ENCODE measurements at regions not wholly inside any gene's neighbourhood (a gene's known extent, or its start where the extent isn't known, plus 50 kb on each side); places are given as distances from the start of the nearest gene placed in this dataset.
"Not testable (repeated sequence)": the region's sequence is repeated elsewhere in the genome, so short reads cannot be mapped to it uniquely, and the experiment has no call there.

DNA sequence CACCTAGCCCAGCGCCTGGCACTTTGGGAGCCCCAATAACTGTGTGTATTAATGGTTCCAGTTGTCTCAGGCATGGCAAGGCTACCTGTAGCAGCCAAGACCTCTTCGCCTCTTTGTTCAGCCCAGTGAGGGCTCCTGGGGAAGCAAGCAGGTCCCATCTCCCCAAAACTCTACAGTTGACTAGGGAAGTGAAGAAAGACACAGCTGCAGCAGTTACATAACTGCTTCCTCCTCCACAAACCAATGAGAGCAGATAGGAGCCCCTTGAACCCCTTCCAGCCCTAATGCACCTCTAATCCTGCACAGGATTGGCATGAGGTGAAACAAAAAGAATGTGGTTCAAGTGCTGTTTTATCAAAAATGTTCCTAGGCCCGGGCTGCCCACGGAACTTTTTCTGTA lies 100.5 kb downstream of the SYF2 start:
- no peak for DNase-seq

DNA sequence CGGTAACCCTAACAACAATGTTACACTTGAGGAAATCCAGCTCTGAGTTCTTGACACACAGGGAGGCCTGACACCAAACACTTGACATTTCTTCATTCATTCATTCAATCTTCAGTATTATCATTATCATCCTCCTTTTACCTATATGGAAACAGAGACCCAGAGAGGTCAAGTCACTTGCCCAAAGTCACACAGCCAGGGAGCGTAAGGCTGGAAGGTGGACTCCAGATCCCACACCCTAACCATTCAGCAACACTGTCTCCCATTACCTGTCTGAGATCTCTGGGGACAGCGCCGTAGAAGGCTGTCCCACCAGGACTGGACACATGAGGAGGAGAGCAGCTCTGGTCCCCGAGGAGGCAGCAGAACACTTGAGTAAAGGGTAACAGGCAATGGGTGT lies 101.4 kb downstream of the SYF2 start:
- DNase-seq: no peak

DNA sequence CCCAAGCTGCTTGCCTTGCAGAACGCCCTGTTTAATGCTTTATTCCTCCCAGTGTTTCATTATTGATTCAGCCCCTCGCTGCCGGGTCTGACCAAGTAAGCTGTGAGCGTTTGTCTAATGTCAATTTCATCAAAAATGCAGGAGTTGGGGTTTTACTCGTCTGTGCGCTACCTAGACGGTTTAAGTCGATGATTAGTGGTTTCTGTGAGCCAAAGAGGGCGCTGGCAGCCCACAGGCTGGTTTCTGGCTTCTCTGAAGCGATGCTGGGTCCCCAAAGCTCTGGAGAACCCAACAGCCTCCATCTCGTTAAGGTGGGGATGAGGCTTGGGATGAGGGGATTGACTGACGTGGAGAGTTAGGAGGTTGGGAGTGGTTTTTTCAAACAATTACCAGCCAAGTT lies 102.9 kb downstream of the SYF2 start:
- no peak for DNase-seq

DNA sequence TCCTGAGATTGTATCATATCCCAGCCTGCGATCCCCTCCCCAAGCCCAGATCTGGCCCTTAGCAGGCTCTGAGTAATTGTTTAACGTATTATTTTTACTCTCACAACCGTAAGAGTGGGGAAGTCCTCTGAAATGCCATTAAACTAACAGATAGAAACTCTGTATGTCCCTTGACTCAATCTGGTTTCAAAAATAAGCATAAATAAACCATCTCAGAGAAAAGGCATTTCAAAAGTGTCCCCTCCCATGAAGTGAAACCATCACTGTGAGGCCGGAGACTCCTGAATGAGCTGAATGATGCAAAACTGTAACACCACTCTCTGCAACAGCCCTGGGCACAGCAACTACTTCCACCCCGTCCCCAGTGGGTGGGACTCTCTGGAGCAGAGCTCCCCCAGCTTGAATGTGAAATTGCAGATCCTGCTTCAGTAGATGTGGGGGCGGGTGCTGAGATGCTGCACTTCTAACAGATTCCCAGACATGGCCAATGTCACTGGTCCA lies 104.1 kb downstream of the SYF2 start:
- DNase-seq: no peak

DNA sequence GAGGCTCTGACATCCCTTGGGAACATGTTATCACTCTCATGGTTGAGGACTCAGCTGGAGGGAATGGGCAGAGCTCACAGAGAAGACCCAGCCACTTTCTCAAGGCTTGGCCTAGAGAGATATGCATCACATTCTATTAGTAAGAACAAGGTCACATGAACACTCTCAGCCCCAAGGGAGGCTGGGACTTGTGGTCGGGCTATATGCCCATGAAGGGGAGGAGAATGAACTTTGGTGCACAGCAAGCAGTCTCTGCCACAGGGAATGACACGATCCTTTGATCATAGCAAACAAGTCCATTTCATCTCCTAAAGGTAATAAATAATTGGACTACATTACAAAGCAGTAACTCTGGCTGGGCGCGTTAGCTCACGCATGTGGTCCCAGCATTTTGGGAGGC lies 105.7 kb downstream of the SYF2 start:
- DNase-seq: no peak

DNA sequence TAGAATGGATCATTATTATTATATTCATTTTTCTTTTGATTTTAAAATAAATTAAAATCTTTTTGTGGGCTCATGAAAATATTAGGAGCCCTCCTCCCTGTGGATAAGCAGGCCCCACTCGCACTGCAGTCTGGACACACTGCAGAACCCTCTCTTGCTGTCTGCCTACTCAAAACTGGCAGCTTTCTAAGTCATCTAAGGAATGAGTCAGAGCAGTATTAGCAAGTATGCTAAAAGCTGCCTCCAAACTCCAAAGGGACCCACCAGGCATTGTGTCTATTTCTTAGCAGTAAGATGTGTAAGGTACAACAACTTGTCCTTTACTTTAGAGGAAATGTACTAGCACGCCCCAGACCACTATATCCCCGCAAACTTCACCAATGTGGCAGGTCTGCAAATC lies 108.8 kb downstream of the SYF2 start:
- DNase-seq: no peak

DNA sequence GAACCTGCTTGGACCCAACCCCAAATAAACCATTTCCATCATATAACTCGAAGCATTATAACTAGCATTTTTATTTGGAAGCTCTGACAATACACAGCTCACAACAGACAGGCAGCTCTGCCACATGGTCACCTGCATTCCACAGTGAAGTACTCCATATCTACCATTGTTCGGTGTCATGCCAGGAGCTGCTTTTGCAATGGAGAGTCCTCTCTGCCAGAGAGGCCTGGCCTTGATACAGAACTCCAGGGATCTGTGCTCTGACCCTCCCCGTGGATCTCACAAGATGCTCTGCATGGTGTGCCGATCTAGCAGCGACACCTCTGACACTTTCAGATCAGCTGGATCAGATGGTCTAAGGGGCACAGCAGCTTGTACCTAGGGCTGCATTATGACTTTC lies 109.6 kb downstream of the SYF2 start:
- no peak for DNase-seq

DNA sequence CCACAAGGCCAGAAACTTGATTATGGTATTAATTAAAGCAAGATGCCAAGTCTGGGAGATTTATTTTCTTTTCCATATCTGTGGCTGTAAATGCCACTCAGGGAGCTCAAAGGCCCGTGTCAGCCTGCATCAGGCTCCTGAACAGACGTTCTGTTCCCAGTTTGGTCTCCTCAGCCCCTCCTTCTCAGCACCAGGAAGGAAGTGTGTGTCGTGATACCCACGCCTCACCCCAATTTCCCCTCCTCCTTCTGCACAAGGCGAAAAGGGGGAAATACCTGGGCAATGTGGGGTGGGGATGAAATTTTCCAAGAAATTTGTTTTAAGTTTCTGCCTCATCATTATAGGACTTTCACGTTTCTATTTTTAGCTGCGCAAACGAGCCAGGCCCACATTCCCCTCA lies 112.0 kb downstream of the SYF2 start:
- no peak for DNase-seq

DNA sequence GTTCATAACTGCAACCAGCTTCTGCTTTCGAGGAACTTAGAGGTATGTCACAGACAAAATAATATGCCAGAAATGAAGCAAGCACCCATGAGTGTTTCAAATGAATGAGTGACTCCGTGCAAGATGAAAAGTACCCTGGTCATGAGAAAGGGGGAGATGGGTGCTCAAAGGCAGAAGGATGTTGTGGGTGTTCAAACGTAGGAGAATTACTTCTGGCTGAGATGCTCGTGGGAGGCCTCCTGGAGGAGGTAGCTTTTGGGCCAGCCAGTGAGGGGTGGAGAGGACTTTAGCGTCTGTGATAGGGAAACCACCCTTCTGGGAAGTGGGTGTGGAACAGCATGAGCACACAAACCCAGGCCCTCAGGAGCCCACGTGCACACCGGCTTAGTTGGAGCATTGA lies 113.8 kb downstream of the SYF2 start:
- no peak for DNase-seq

DNA sequence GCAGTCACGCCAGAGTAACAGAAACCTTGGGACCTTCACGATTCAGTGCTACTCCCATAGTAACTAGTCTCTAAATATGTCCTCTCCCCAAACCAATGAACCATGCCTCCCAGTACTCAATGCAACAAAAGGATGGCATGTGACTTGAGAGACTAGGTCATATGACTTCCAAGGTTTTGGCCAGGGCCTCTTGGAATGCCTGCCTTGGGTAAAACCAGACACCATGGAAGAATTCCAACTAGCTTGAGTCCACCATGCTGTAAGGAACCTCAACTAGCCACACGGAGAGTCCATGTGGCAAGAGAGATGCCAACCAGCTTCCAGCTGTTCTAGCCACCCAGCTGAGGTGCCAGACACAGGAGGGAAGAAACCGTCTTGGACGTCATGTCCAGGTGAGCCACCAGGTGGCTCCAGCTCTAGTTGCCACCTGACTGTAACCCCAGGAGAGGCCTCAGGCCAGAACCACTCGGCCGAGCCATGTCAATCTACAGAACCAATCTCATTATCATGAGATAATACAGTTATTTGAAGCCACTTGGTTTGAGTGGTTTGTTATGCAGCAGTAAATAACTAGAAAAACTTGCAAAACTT lies 115.0 kb downstream of the SYF2 start:
- DNase-seq: no peak

DNA sequence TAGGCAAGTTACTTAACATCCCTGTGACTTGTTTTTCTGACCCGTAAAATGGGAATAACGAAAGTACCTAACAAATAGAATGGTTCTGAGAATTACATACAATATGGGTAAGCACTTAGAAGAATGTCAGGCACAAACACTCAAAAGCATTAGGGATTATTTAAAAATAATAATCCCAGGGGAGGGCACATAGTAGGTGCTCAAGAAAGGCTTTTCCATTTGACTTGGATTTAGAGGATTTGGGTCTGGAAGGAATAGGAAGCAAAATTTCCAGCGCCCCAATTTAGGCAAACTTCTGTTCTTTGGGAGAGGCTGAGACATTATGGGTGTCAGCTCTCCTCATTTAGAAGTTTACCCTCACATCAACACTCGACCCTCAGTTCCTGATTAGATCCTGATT lies 115.5 kb downstream of the SYF2 start:
- no peak for DNase-seq

DNA sequence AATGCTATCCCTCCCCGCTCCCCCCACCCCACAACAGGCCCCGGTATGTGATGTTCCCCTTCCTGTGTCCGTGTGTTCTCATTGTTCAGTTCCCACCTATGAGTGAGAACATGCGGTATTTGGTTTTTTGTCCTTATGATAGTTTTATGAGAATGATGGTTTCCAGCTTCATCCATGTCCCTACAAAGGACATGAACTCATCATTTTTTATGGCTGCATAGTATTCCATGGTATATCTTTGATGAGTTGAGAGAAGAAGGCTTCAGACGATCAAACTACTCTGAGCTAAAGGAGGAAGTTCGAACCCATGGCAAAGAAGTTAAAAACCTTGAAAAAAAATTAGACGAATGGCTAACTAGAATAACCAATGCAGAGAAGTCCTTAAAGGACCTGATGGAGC lies 116.2 kb downstream of the SYF2 start:
- DNase-seq: not testable (repeated sequence)

DNA sequence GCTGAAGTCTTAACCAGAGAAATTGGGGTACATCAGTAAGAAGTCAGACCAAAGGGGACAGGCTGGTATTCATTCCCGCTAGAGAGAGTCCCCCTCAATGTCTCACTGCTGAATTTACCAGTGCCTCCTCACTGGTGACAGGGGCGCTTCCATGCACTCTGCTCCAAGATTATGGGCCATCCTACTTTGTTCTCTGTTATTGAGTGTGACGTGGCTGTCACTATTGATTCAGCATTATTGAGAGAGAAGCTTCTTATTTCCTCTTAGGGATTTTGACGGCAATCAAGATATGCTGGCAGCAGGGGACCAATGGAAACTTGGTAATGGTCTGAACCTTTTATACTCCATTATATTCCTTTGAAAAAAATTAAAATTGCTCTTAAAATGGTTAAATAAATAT lies 118.6 kb downstream of the SYF2 start:
- no peak for DNase-seq

DNA sequence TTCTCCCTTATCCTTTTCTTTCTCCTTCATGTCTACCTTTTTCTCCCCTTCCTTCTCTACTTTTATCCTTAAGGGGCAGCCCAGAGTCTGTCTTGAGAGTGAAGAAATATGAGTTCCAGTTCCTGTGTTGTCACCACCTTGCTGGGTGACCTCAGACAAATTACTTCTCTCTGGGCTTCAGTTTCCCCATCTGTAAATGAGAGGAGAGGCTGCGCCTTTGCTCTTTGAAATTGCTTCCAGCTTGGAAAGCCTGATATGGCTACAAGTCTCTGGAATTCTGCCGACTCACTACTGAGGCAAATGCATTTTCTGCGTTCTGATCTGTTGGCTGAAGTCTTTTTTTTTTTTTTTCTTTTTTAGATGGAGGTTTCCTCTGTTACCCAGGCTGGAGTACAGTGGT lies 119.2 kb downstream of the SYF2 start:
- DNase-seq: no peak

DNA sequence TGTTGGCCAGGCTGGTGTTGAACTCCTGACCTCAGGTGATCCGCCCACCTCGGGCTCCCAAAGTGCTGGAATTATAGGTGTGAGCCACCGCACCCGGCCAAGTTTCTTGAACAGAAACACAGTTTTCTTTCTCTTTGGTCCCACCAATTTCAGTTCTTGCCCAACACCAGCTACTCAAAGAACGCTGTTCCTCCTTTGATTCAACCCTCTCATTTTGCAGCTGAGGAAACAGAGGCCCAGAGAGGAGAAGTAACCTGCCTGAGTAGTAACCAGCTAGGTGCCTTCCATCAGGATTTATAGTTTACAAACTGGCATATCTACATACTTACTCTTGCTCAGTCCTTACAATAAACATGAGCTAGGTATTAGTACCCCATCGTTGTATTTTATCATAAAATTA lies 119.9 kb downstream of the SYF2 start:
- DNase-seq: no peak

DNA sequence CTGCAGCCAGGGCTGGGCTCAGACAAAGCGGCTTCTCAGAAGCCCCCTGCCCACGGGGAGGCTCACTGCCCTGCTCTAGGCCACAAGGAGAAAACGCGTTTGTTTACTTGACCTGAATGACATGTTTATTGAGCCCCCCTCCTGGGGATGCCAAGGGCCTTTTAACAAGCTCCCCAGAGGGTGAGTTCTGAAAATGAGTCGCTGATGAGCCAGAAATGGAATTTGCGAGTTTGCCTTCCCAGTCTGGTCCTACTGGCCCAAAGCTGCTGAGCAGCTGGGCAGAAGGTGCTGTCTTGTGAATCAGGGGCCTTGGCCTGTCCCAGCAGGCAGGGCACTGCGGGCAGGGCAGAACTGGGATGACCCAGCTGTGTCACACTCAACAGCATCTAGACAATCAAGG lies 120.6 kb downstream of the SYF2 start:
- DNase-seq: no peak

DNA sequence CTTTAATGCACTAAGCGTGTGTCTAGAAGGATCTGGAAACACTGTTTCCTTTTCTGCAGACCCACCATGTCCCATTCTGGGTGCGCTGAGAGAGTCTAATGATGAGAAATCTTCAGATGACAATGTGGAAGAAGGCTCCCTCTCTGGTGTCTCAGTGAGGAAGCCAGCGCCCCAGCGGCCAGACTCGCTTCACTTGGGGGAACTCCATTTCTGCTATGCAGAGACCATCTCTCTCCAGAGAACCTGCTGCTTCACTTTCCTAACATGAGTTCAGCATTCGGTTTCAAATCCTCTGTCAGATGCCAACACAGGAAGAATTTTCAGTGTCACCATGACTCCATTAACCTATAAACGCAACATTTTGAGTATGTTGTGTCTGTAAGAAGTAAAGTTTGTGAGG lies 121.8 kb downstream of the SYF2 start:
- DNase-seq: no peak

DNA sequence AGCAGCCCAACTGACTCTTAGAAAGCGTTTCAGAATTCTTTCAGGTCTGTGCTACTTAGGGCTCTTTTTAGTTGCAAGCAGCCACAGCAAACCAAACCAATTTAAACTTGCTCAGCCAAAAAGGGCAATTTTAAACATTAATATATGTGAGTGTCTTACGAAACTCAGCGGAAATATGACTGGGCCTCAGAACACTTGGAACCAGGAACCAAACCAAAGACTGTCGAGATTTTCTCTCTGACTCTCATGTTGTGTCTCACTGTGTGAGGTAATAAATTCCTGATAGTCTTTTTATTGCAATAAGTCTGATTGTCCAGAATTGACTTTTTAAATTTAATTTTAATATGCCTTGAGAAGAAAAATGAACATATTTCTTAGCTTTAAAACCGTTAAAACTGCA lies 122.3 kb downstream of the SYF2 start:
- no peak for DNase-seq

DNA sequence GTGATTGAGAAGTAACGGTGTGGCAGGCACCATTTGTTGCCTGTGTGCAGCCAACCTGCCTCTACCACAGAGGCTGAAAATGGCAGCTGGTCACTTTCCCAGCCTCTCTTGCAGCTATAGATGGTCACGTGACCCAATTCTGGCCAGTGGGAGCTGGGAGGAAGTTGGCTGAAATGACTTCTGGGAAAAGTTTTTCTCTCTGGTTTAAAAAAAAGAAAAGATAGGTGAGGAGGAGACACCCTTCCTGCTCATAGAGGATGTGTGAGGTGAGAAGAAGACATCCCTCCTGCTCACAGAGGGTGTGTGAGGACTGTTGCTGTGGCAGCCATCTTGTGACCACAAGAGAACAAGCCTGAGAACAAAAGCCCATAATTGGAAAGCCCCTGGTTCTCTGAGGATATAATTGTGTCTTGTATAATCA lies 122.8 kb downstream of the SYF2 start:
- no peak for DNase-seq

DNA sequence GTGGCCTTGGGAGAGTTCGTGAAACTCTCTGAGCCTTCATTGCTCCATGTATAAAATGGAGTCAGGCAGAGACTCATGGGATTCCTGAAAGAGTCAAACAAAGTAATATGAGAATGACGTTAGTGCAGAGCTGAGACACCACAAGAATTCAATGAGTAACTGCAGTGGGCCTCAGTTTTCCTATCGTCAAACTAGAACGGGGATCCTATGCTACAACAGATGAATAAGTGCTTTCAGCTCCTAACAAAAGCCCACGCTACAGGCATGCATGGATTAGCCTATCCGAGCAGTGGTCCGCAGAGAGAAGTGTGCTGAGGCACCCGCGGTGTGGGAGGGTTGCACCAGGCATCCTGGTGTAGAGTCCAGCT lies 124.7 kb downstream of the SYF2 start:
- no peak for DNase-seq

DNA sequence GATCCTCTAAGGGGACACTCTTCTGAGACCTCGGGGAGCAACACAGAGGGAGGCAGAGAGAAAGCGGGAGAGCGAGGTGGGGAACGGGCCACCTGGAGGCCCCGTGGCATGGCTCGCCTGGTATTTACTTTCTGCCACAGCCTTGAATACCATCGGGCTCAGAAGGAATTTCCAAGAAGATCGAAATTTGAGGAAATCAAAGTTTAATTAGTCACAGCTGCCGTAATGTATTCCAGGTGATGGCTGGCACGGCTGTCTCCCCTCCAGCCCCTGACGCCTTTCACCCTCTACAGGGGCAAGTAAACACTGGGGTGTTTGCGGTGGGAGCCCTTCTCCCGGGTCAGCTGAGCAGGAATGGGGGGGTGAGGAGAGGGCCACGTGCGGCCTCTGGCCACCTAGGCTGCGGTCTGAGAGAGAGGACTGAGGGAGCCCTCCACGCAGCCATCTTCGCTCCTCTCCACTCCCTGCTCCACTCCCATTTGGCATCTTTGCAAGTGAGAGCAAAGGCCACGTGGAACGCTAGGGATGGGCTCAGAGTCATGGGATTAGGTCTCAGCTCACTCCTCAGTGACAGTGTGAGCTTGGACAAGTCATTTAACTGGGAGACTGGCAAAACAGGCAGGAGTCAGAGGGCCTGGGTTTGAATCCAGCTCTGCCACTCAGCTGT lies 125.2 kb downstream of the SYF2 start:
- no peak for DNase-seq

DNA sequence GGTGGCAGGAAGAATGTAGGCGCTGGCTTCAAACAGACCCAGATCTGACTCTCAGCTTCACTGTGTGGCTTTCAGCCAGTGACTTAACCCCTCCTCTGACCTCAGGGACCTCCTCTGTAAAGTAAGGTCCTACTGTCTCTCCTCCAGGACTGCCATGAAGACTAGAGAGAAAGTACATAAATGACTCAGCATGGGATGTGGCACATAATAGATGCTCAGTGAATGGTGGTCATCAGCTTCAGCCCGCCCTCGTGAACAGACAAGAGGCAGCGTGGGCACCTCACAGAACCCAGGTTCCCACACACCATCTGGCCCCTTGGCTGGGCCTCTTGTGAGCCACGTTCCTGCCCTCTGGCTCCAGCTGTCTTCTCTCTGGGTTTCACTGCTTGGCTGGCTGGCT lies 126.0 kb downstream of the SYF2 start:
- no peak for DNase-seq

DNA sequence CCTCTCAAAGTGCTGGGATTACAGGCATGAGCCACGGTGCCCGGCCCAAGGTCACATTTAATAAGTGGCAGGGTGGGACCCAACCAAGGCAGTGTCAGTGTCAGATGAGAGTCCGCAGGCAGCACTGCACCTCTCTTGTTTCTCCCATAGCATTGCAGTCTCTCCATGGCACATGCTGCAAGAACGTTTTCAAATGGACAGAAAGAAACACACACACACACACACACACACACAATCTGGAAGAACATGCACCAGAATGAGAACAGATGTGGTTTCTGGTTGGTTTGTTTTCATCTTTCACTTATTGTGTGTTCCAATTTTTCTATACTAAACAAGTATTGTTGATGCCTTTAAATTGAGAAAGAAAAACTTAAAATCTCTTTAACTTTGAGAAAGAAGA lies 126.5 kb downstream of the SYF2 start:
- no peak for DNase-seq

DNA sequence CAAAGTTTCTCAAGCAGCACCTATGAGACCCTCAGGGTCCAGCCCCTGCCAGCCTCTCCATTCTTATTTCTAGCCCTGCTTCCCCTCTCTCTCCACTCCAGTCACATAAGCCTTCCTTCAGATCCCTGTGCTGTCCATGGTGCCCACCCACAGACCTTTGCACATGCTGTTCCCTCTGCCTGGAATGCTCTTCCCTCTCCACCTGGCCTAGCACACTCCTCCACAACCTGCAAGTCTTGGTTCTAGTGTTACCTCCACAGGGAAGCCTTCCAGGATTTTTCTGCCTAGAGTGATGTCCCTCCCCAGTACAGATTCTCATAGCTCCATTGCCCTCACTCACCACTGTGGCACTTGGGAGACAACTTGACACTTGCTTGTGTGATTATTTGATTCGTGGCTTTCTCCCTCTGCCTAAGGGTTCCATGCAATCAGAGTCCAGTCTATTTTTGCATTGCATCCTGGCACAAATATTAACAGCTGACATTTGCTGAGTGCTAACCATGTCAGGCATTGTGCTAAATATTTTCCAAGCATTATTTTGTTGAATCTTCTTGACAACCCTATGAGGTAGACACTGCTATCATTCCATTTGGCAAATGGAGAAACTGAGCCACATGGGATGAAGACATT lies 127.3 kb downstream of the SYF2 start:
- DNase-seq: no peak
